Neural progenitor cell (in vitro differentiated cells): ENCODE measurements at regions not wholly inside any gene's neighbourhood (a gene's known extent, or its start where the extent isn't known, plus 50 kb on each side); places are given as distances from the start of the nearest gene placed in this dataset.

ENCODE experiments used
- EZH2 ChIP-seq: fragments of 200-600 bp; sonication (generic); IDR thresholded peaks from 2 replicates; pipeline ENCODE4 v1.6.1; 2017; ENCODE audit warnings: antibody characterized with exemption, mild to moderate bottlenecking, moderate library complexity
- TF ChIP-seq, protein P1 (sequence below): fragments of 200-600 bp; sonication (generic); IDR thresholded peaks from 2 replicates; pipeline ENCODE4 v1.5.1; 2017; ENCODE audit warnings: antibody characterized with exemption, mild to moderate bottlenecking

DNA sequence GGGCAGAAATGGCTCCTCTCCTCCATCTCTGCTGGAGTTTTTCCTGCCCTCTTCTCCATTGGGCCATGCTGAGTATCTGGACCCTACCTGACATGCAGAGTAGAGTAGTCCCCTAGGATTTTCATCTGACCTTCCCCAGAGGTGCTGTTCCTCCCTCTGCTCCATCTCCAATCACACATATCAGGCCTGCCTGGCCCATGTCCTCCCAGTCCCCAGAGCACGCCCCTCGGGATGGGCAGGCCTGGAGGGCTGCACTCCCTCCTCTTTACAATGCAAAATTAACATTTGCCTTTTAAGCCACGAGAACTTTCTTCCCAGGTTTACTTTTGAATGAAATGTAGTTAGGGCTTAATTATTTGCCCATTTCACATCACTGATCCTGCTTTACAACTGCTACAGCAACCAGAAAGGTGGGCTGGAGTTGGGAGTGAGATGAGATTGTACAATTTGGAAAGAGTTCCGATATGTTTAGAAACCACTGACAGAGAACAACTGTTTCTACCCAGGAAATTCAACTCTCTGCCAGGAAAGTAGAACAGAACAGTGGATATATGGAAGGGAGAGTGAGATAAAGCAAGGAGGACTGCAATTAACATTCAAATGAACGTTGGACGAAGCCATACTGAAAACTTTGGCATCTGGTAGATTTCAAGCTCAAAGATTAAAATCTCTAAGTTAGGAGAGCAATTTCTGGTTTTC lies 184.0 kb upstream of the HABP2 start:
- TF ChIP-seq, protein P1, sequence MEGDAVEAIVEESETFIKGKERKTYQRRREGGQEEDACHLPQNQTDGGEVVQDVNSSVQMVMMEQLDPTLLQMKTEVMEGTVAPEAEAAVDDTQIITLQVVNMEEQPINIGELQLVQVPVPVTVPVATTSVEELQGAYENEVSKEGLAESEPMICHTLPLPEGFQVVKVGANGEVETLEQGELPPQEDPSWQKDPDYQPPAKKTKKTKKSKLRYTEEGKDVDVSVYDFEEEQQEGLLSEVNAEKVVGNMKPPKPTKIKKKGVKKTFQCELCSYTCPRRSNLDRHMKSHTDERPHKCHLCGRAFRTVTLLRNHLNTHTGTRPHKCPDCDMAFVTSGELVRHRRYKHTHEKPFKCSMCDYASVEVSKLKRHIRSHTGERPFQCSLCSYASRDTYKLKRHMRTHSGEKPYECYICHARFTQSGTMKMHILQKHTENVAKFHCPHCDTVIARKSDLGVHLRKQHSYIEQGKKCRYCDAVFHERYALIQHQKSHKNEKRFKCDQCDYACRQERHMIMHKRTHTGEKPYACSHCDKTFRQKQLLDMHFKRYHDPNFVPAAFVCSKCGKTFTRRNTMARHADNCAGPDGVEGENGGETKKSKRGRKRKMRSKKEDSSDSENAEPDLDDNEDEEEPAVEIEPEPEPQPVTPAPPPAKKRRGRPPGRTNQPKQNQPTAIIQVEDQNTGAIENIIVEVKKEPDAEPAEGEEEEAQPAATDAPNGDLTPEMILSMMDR = no peak
- TF ChIP-seq EZH2 = no peak
